Gastrocnemius medialis (tissue), 4 donors: ENCODE measurements at regions not wholly inside any gene's neighbourhood (a gene's known extent, or its start where the extent isn't known, plus 50 kb on each side); places are given as distances from the start of the nearest gene placed in this dataset.

Experiments used
- POLR2A ChIP-seq, 2 donors: fragments of 450-650 bp; IDR thresholded peaks; one replicate each; pipeline ENCODE4 v1.6.1; 2017; ENCODE audit warnings: antibody characterized with exemption in 2 of 2, mild to moderate bottlenecking in 2 of 2, moderate library complexity in 2 of 2
- TF ChIP-seq, protein P1 (sequence below), 5 experiments: fragments of 450-650 bp in 3 of 5; fragments of 200-600 bp in 2 of 5; sonication (generic) in 2 of 5; IDR thresholded peaks in 4 of 5; conservative IDR thresholded peaks in 1 of 5; 1 replicate in 4 of 5; 2 replicates in 1 of 5; pipeline ENCODE4 v1.5.1; 2016 to 2019; ENCODE audit warnings: antibody characterized with exemption in 5 of 5, mild to moderate bottlenecking in 3 of 5, moderate library complexity in 3 of 5

GRCh38 chr20:40073535-40074111, 615.4 kb downstream of the MAFB start:
- TF ChIP-seq, protein P1, sequence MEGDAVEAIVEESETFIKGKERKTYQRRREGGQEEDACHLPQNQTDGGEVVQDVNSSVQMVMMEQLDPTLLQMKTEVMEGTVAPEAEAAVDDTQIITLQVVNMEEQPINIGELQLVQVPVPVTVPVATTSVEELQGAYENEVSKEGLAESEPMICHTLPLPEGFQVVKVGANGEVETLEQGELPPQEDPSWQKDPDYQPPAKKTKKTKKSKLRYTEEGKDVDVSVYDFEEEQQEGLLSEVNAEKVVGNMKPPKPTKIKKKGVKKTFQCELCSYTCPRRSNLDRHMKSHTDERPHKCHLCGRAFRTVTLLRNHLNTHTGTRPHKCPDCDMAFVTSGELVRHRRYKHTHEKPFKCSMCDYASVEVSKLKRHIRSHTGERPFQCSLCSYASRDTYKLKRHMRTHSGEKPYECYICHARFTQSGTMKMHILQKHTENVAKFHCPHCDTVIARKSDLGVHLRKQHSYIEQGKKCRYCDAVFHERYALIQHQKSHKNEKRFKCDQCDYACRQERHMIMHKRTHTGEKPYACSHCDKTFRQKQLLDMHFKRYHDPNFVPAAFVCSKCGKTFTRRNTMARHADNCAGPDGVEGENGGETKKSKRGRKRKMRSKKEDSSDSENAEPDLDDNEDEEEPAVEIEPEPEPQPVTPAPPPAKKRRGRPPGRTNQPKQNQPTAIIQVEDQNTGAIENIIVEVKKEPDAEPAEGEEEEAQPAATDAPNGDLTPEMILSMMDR (IDR thresholded peaks at IDR 0.05 in 4 of 5, conservative IDR thresholded peaks at IDR 0.05 in 1 of 5) = no peak
- no peak for TF ChIP-seq POLR2A (IDR thresholded peaks at IDR 0.05)
